Astrocyte (in vitro differentiated cells and primary cell): ENCODE measurements at regions not wholly inside any gene's neighbourhood (a gene's known extent, or its start where the extent isn't known, plus 50 kb on each side); places are given as distances from the start of the nearest gene placed in this dataset.

Source experiments
- DNase-seq: peaks from one replicate; pipeline ENCODE4 v3.0.0-alpha.2; 2010; ENCODE audit warnings: low read depth
- FAIRE-seq: peaks from 2 replicates; lab custom pipeline; 2011; peaks lifted over from hg19 to GRCh38; lab: Jason Lieb, UNC
- H2AFZ ChIP-seq: 2 replicates; pipeline ENCODE4 v1.6.0; 2012; ENCODE audit warnings: low read depth, low read length, inconsistent platforms
- H3K27ac ChIP-seq: 2 replicates; pipeline ENCODE4 v1.5.1; 2011; ENCODE audit warnings: low read depth, low read length, inconsistent platforms
- H3K27me3 ChIP-seq: 2 replicates; pipeline ENCODE4 v1.6.0; 2011; ENCODE audit warnings: low read length, inconsistent platforms; ENCODE audit not compliant: insufficient read depth
- H3K36me3 ChIP-seq: 2 replicates; pipeline ENCODE4 v1.5.1; 2011; ENCODE audit warnings: low read length, inconsistent platforms; ENCODE audit not compliant: insufficient read depth
- H3K4me1 ChIP-seq: 2 replicates; pipeline ENCODE4 v1.5.1; 2011; ENCODE audit warnings: low read length, inconsistent platforms; ENCODE audit not compliant: insufficient read depth
- H3K4me2 ChIP-seq: 2 replicates; pipeline ENCODE4 v1.6.0; 2012; ENCODE audit warnings: low read length, inconsistent platforms
- H3K4me3 ChIP-seq: 2 replicates; pipeline ENCODE4 v1.5.1; 2011; ENCODE audit warnings: low read depth, mild to moderate bottlenecking, low read length, inconsistent platforms; ENCODE audit not compliant: insufficient read depth
- H3K79me2 ChIP-seq: 2 replicates; pipeline ENCODE4 v1.6.0; 2012; ENCODE audit warnings: mild to moderate bottlenecking, low read length, inconsistent platforms; ENCODE audit not compliant: insufficient read depth
- H3K9ac ChIP-seq: 2 replicates; pipeline ENCODE4 v1.6.0; 2012; ENCODE audit warnings: mild to moderate bottlenecking, low read length, inconsistent platforms
- H3K9me3 ChIP-seq: 2 replicates; pipeline ENCODE4 v1.5.1; 2012; ENCODE audit warnings: low read depth, mild to moderate bottlenecking, low read length, inconsistent platforms; ENCODE audit not compliant: insufficient read depth
- H4K20me1 ChIP-seq: 2 replicates; pipeline ENCODE4 v1.6.0; 2012; ENCODE audit warnings: low read length, inconsistent platforms; ENCODE audit not compliant: insufficient read depth
- H3K27ac Mint-ChIP-seq: one replicate; pipeline ENCODE4 v1.8.0; 2021; ENCODE audit warnings: mild to moderate bottlenecking, mixed read lengths; ENCODE audit not compliant: unreplicated experiment
- H3K27me3 Mint-ChIP-seq: one replicate; pipeline ENCODE4 v1.8.0; 2021; ENCODE audit warnings: low read depth, mixed read lengths; ENCODE audit not compliant: unreplicated experiment
- H3K36me3 Mint-ChIP-seq: one replicate; pipeline ENCODE4 v1.8.0; 2021; ENCODE audit warnings: low read depth, mixed read lengths; ENCODE audit not compliant: unreplicated experiment
- H3K4me1 Mint-ChIP-seq: one replicate; pipeline ENCODE4 v1.8.0; 2021; ENCODE audit warnings: low read depth, mixed read lengths; ENCODE audit not compliant: unreplicated experiment
- H3K4me3 Mint-ChIP-seq: one replicate; pipeline ENCODE4 v1.8.0; 2021; ENCODE audit warnings: mild to moderate bottlenecking, moderate library complexity, mixed read lengths; ENCODE audit not compliant: unreplicated experiment
- H3K9me3 Mint-ChIP-seq: one replicate; pipeline ENCODE4 v1.8.0; 2021; ENCODE audit warnings: mild to moderate bottlenecking, mixed read lengths; ENCODE audit not compliant: unreplicated experiment
- EZH2 ChIP-seq: IDR thresholded peaks from 2 replicates; pipeline ENCODE4 v1.6.1; 2012; ENCODE audit warnings: mild to moderate bottlenecking, low read length, inconsistent platforms; ENCODE audit not compliant: insufficient read depth
- TF ChIP-seq, protein P1 (sequence below): IDR thresholded peaks from 2 replicates; pipeline ENCODE4 v1.5.1; 2011; ENCODE audit warnings: low read depth, mild to moderate bottlenecking, inconsistent platforms, low read length, moderate library complexity; ENCODE audit not compliant: insufficient read depth

DNA sequence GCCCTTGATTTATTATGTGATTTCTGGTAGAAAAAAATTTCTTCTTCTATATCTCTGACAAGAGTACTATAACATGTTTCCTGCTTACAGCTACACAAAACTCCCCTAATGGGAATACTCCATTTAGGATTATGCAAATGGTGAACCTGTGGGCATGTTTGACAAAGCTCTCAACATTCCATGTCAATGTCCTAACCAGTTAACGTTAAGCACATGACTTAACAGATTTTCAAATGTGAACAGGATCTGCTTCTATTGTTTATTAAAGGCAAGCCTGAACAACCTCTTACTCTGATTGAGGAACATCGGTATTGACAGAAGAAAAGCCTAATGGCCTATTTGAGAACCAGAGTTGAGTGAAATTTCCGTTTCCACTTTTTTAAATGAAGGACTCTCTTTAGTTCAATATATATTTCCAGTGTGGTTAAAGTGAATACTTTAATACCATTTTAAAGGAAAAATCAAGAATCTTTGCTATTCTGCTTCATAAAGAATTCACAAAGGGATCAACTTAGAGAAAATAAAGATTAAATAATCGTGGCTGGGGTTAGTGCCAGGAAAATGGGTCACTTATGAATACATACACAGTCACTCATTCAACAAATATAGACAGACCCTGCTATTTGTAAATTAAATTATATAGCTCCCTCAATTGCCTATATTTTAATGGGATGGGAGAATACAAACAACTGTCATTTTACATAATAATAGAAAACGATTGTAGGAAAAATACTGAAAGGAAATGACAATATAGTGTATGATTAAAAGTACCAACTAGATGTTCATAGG is 300.3 kb upstream of the CBLB start:
- Mint-ChIP-seq H3K36me3 (no peaks in the 10 kb centered on the region), H3K27ac (no peak overlapping the region), H3K4me3 (no peak overlapping the region), H3K4me1 (no peaks in the 10 kb centered on the region), H3K27me3 (no peaks in the 10 kb centered on the region), H3K9me3 (no peaks in the 10 kb centered on the region)
- Histone ChIP-seq H3K4me3 (no peak overlapping the region), H3K27me3 (no peaks in the 10 kb centered on the region), H3K27ac (no peak overlapping the region), H3K4me1 (no peaks in the 10 kb centered on the region), H2AFZ (no peak overlapping the region), H3K9ac (no peak overlapping the region), H3K9me3 (no peaks in the 10 kb centered on the region), H3K79me2 (no peaks in the 10 kb centered on the region), H3K36me3 (no peaks in the 10 kb centered on the region), H3K4me2 (no peak overlapping the region), H4K20me1 (no peaks in the 10 kb centered on the region)
- no peak for DNase-seq
- no peak for FAIRE-seq
- TF ChIP-seq, protein P1, sequence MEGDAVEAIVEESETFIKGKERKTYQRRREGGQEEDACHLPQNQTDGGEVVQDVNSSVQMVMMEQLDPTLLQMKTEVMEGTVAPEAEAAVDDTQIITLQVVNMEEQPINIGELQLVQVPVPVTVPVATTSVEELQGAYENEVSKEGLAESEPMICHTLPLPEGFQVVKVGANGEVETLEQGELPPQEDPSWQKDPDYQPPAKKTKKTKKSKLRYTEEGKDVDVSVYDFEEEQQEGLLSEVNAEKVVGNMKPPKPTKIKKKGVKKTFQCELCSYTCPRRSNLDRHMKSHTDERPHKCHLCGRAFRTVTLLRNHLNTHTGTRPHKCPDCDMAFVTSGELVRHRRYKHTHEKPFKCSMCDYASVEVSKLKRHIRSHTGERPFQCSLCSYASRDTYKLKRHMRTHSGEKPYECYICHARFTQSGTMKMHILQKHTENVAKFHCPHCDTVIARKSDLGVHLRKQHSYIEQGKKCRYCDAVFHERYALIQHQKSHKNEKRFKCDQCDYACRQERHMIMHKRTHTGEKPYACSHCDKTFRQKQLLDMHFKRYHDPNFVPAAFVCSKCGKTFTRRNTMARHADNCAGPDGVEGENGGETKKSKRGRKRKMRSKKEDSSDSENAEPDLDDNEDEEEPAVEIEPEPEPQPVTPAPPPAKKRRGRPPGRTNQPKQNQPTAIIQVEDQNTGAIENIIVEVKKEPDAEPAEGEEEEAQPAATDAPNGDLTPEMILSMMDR: no peak
- TF ChIP-seq EZH2: no peak

DNA sequence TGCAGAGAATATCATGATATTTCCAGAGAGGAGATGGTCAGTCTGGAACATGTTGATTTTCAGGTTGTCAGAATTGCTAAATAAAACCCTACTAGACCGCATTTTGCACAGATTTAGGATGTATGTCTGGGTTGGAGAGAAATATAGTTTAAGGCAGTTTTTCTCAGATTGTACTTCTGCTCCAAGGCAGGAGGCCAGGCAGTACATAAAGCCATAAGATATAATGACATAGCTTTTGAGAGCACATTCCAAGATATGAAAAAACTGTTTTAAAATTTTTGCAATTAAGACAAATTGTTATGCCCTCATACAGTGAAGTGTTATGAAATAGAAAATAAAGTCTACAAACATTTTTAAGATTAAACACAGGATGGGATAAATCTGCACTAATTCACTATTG is 301.8 kb upstream of the CBLB start:
- FAIRE-seq (no peak), DNase-seq (no peak)
- Histone ChIP-seq H3K79me2 (no peaks in the 10 kb centered on the region), H3K4me3 (no peak overlapping the region), H3K9ac (no peak overlapping the region), H3K4me2 (no peak overlapping the region), H2AFZ (no peak overlapping the region), H3K9me3 (no peaks in the 10 kb centered on the region), H3K27ac (no peak overlapping the region), H3K4me1 (no peaks in the 10 kb centered on the region), H3K36me3 (no peaks in the 10 kb centered on the region), H4K20me1 (no peaks in the 10 kb centered on the region), H3K27me3 (no peaks in the 10 kb centered on the region)
- Mint-ChIP-seq H3K4me1 (no peaks in the 10 kb centered on the region), H3K36me3 (no peaks in the 10 kb centered on the region), H3K27me3 (no peaks in the 10 kb centered on the region), H3K27ac (no peak overlapping the region), H3K4me3 (no peak overlapping the region), H3K9me3 (no peaks in the 10 kb centered on the region)
- no peak for TF ChIP-seq EZH2
- TF ChIP-seq, protein P1: no peak

DNA sequence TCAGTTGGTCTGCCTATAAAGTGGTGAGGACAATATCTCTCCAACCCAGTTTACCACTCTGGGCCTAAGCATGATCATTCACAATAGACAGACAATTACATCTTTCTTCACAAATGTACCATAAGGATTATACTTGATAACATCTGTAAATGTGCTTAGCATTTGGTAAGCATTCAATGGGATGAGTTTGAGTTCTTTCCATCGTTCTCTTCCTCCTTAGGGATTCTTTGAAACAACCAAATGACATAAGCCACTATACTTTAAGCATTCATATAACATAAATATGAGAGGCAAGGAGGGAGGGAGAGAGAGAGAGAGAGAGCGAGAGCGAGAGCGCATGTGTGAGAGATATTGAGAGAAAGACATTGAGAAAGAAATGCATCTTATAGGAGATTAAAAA is 303.3 kb upstream of the CBLB start:
- Histone ChIP-seq H3K4me2 (no peak overlapping the region), H3K79me2 (no peaks in the 10 kb centered on the region), H3K9me3 (no peaks in the 10 kb centered on the region), H2AFZ (no peak overlapping the region), H3K27me3 (no peaks in the 10 kb centered on the region), H3K9ac (no peak overlapping the region), H3K36me3 (no peaks in the 10 kb centered on the region), H3K27ac (no peak overlapping the region), H3K4me3 (no peak overlapping the region), H3K4me1 (no peaks in the 10 kb centered on the region), H4K20me1 (no peaks in the 10 kb centered on the region)
- TF ChIP-seq, protein P1: no peak
- TF ChIP-seq EZH2: no peak
- Mint-ChIP-seq H3K4me3 (no peak overlapping the region), H3K27me3 (no peaks in the 10 kb centered on the region), H3K36me3 (no peaks in the 10 kb centered on the region), H3K9me3 (no peaks in the 10 kb centered on the region), H3K4me1 (peaks cover 3% of the 10 kb centered on the region), H3K27ac (no peak overlapping the region)
- FAIRE-seq (no peak), DNase-seq (no peak)
